ENCODE measurements at regions not wholly inside any gene's neighbourhood (a gene's known extent, or its start where the extent isn't known, plus 50 kb on each side); places are given as distances from the start of the nearest gene placed in this dataset.

GRCh38 chr6:153781306-153781705, 257.7 kb upstream of the OPRM1 start:
- Histone ChIP-seq H3K9me3 (ENCODE audit: control insufficient read depth in 2 of 2, insufficient read depth in 1 of 2, low read length in 1 of 2) (no peaks in the 10 kb centered on the region), H3K4me1 (ENCODE audit: control insufficient read depth in 2 of 2, insufficient read depth in 2 of 2, low read length in 2 of 2) (no peaks in the 10 kb centered on the region), H3K27ac (ENCODE audit: low read depth in 1 of 2, low read length in 1 of 2) (no peak overlapping the region), H3K36me3 (ENCODE audit: control insufficient read depth in 2 of 2, insufficient read depth in 2 of 2, low read length in 1 of 2) (no peaks in the 10 kb centered on the region), H3K4me3 (ENCODE audit: low read length in 2 of 2) (no peak overlapping the region), H3K27me3 (ENCODE audit: control insufficient read depth in 2 of 2, insufficient read depth in 1 of 2, low read length in 1 of 2) (no peaks in the 10 kb centered on the region)
- no peak for DNase-seq (ENCODE audit: low read depth in 6 of 9, low spot score in 9 of 9)
- WGBS = 86% methylated on average over 1 of the region's 1 CpG

GRCh38 chr6:153780011-153780410, 259.0 kb upstream of the OPRM1 start:
- Histone ChIP-seq H3K27me3 (ENCODE audit: control insufficient read depth in 2 of 2, insufficient read depth in 1 of 2, low read length in 1 of 2) (no peaks in the 10 kb centered on the region), H3K36me3 (ENCODE audit: control insufficient read depth in 2 of 2, insufficient read depth in 2 of 2, low read length in 1 of 2) (no peaks in the 10 kb centered on the region), H3K4me3 (ENCODE audit: low read length in 2 of 2) (no peak overlapping the region), H3K9me3 (ENCODE audit: control insufficient read depth in 2 of 2, insufficient read depth in 1 of 2, low read length in 1 of 2) (no peaks in the 10 kb centered on the region), H3K4me1 (ENCODE audit: control insufficient read depth in 2 of 2, insufficient read depth in 2 of 2, low read length in 2 of 2) (no peaks in the 10 kb centered on the region), H3K27ac (ENCODE audit: low read depth in 1 of 2, low read length in 1 of 2) (no peak overlapping the region)
- WGBS = 97% methylated on average over 1 of the region's 1 CpG
- DNase-seq (ENCODE audit: low read depth in 6 of 9, low spot score in 9 of 9) = no peak

- no peaks in the 10 kb centered on the region for H3K9me3 ChIP-seq (ENCODE audit: control insufficient read depth in 2 of 2, insufficient read depth in 1 of 2, low read length in 1 of 2)
- no peaks in the 10 kb centered on the region for H3K27me3 ChIP-seq (ENCODE audit: control insufficient read depth in 2 of 2, insufficient read depth in 1 of 2, low read length in 1 of 2)
- WGBS = 88% methylated on average over 2 of the region's 2 CpGs
- no peak for DNase-seq (ENCODE audit: low read depth in 6 of 9, low spot score in 9 of 9)
- no peaks in the 10 kb centered on the region for H3K36me3 ChIP-seq (ENCODE audit: control insufficient read depth in 2 of 2, insufficient read depth in 2 of 2, low read length in 1 of 2)
- H3K27ac ChIP-seq (ENCODE audit: low read depth in 1 of 2, low read length in 1 of 2) = no peak overlapping the region
- no peaks in the 10 kb centered on the region for H3K4me1 ChIP-seq (ENCODE audit: control insufficient read depth in 2 of 2, insufficient read depth in 2 of 2, low read length in 2 of 2)
- H3K4me3 ChIP-seq (ENCODE audit: low read length in 2 of 2) = no peak overlapping the region
Measured at GRCh38 chr6:153778216-153778615, 260.8 kb upstream of the OPRM1 start.

- no peaks in the 10 kb centered on the region for H3K4me1 ChIP-seq (ENCODE audit: control insufficient read depth in 2 of 2, insufficient read depth in 2 of 2, low read length in 2 of 2)
- no peak for DNase-seq (ENCODE audit: low read depth in 6 of 9, low spot score in 9 of 9)
- no peaks in the 10 kb centered on the region for H3K36me3 ChIP-seq (ENCODE audit: control insufficient read depth in 2 of 2, insufficient read depth in 2 of 2, low read length in 1 of 2)
- no peak overlapping the region for H3K27ac ChIP-seq (ENCODE audit: low read depth in 1 of 2, low read length in 1 of 2)
- H3K9me3 ChIP-seq (ENCODE audit: control insufficient read depth in 2 of 2, insufficient read depth in 1 of 2, low read length in 1 of 2) = no peaks in the 10 kb centered on the region
- no peaks in the 10 kb centered on the region for H3K27me3 ChIP-seq (ENCODE audit: control insufficient read depth in 2 of 2, insufficient read depth in 1 of 2, low read length in 1 of 2)
- H3K4me3 ChIP-seq (ENCODE audit: low read length in 2 of 2) = no peak overlapping the region
Measured at GRCh38 chr6:153771577-153771976, 267.5 kb upstream of the OPRM1 start.

GRCh38 chr6:153767127-153767526, 271.9 kb upstream of the OPRM1 start:
- Histone ChIP-seq H3K9me3 (ENCODE audit: control insufficient read depth in 2 of 2, insufficient read depth in 1 of 2, low read length in 1 of 2) (no peaks in the 10 kb centered on the region), H3K4me3 (ENCODE audit: low read length in 2 of 2) (no peak overlapping the region), H3K27me3 (ENCODE audit: control insufficient read depth in 2 of 2, insufficient read depth in 1 of 2, low read length in 1 of 2) (no peaks in the 10 kb centered on the region), H3K4me1 (ENCODE audit: control insufficient read depth in 2 of 2, insufficient read depth in 2 of 2, low read length in 2 of 2) (no peaks in the 10 kb centered on the region), H3K27ac (ENCODE audit: low read depth in 1 of 2, low read length in 1 of 2) (no peak overlapping the region), H3K36me3 (ENCODE audit: control insufficient read depth in 2 of 2, insufficient read depth in 2 of 2, low read length in 1 of 2) (no peaks in the 10 kb centered on the region)
- no peak for DNase-seq (ENCODE audit: low read depth in 6 of 9, low spot score in 9 of 9)
- WGBS = 90% methylated on average over 5 of the region's 5 CpGs

- no peak overlapping the region for H3K27ac ChIP-seq (ENCODE audit: low read depth in 1 of 2, low read length in 1 of 2)
- no peaks in the 10 kb centered on the region for H3K9me3 ChIP-seq (ENCODE audit: control insufficient read depth in 2 of 2, insufficient read depth in 1 of 2, low read length in 1 of 2)
- no peaks in the 10 kb centered on the region for H3K4me1 ChIP-seq (ENCODE audit: control insufficient read depth in 2 of 2, insufficient read depth in 2 of 2, low read length in 2 of 2)
- H3K27me3 ChIP-seq (ENCODE audit: control insufficient read depth in 2 of 2, insufficient read depth in 1 of 2, low read length in 1 of 2) = no peaks in the 10 kb centered on the region
- no peaks in the 10 kb centered on the region for H3K36me3 ChIP-seq (ENCODE audit: control insufficient read depth in 2 of 2, insufficient read depth in 2 of 2, low read length in 1 of 2)
- no peak for DNase-seq (ENCODE audit: low read depth in 6 of 9, low spot score in 9 of 9)
- 93% methylated on average over 2 of the region's 2 CpGs for WGBS
- no peak overlapping the region for H3K4me3 ChIP-seq (ENCODE audit: low read length in 2 of 2)
Measured at GRCh38 chr6:153758516-153758915, 280.5 kb upstream of the OPRM1 start.

- 74% methylated on average over 5 of the region's 5 CpGs for WGBS
- DNase-seq (ENCODE audit: low read depth in 6 of 9, low spot score in 9 of 9) = no peak
- Histone ChIP-seq H3K4me1 (ENCODE audit: control insufficient read depth in 2 of 2, insufficient read depth in 2 of 2, low read length in 2 of 2) (no peaks in the 10 kb centered on the region), H3K27me3 (ENCODE audit: control insufficient read depth in 2 of 2, insufficient read depth in 1 of 2, low read length in 1 of 2) (no peaks in the 10 kb centered on the region), H3K4me3 (ENCODE audit: low read length in 2 of 2) (no peak overlapping the region), H3K9me3 (ENCODE audit: control insufficient read depth in 2 of 2, insufficient read depth in 1 of 2, low read length in 1 of 2) (peaks cover 1 to 10% of the 10 kb centered on the region in 2 donors), H3K27ac (ENCODE audit: low read depth in 1 of 2, low read length in 1 of 2) (no peak overlapping the region), H3K36me3 (ENCODE audit: control insufficient read depth in 2 of 2, insufficient read depth in 2 of 2, low read length in 1 of 2) (no peaks in the 10 kb centered on the region)
Measured at GRCh38 chr6:153735761-153736160, 303.3 kb upstream of the OPRM1 start.

GRCh38 chr6:153729189-153729588, 309.9 kb upstream of the OPRM1 start:
- no peak overlapping the region for H3K27ac ChIP-seq (ENCODE audit: low read depth in 1 of 2, low read length in 1 of 2)
- H3K36me3 ChIP-seq (ENCODE audit: control insufficient read depth in 2 of 2, insufficient read depth in 2 of 2, low read length in 1 of 2) = no peaks in the 10 kb centered on the region
- H3K9me3 ChIP-seq (ENCODE audit: control insufficient read depth in 2 of 2, insufficient read depth in 1 of 2, low read length in 1 of 2) = no peaks in the 10 kb centered on the region
- no peaks in the 10 kb centered on the region for H3K27me3 ChIP-seq (ENCODE audit: control insufficient read depth in 2 of 2, insufficient read depth in 1 of 2, low read length in 1 of 2)
- DNase-seq (ENCODE audit: low read depth in 6 of 9, low spot score in 9 of 9) = no peak
- H3K4me1 ChIP-seq (ENCODE audit: control insufficient read depth in 2 of 2, insufficient read depth in 2 of 2, low read length in 2 of 2) = no peaks in the 10 kb centered on the region
- 42% methylated on average over 2 of the region's 2 CpGs for WGBS
- H3K4me3 ChIP-seq (ENCODE audit: low read length in 2 of 2) = no peak overlapping the region

- 61% methylated on average over 1 of the region's 1 CpG for WGBS
- Histone ChIP-seq H3K27me3 (ENCODE audit: control insufficient read depth in 2 of 2, insufficient read depth in 1 of 2, low read length in 1 of 2) (no peaks in the 10 kb centered on the region), H3K27ac (ENCODE audit: low read depth in 1 of 2, low read length in 1 of 2) (no peak overlapping the region), H3K9me3 (ENCODE audit: control insufficient read depth in 2 of 2, insufficient read depth in 1 of 2, low read length in 1 of 2) (no peaks in the 10 kb centered on the region), H3K4me1 (ENCODE audit: control insufficient read depth in 2 of 2, insufficient read depth in 2 of 2, low read length in 2 of 2) (no peaks in the 10 kb centered on the region), H3K4me3 (ENCODE audit: low read length in 2 of 2) (no peak overlapping the region), H3K36me3 (ENCODE audit: control insufficient read depth in 2 of 2, insufficient read depth in 2 of 2, low read length in 1 of 2) (no peaks in the 10 kb centered on the region)
- DNase-seq (ENCODE audit: low read depth in 6 of 9, low spot score in 9 of 9) = no peak
Measured at GRCh38 chr6:153727885-153728284, 311.2 kb upstream of the OPRM1 start.

- Histone ChIP-seq H3K36me3 (ENCODE audit: control insufficient read depth in 2 of 2, insufficient read depth in 2 of 2, low read length in 1 of 2) (no peaks in the 10 kb centered on the region), H3K27me3 (ENCODE audit: control insufficient read depth in 2 of 2, insufficient read depth in 1 of 2, low read length in 1 of 2) (no peaks in the 10 kb centered on the region), H3K9me3 (ENCODE audit: control insufficient read depth in 2 of 2, insufficient read depth in 1 of 2, low read length in 1 of 2) (no peaks in the 10 kb centered on the region), H3K4me3 (ENCODE audit: low read length in 2 of 2) (no peak overlapping the region), H3K27ac (ENCODE audit: low read depth in 1 of 2, low read length in 1 of 2) (no peak overlapping the region), H3K4me1 (ENCODE audit: control insufficient read depth in 2 of 2, insufficient read depth in 2 of 2, low read length in 2 of 2) (no peaks in the 10 kb centered on the region)
- DNase-seq (ENCODE audit: low read depth in 6 of 9, low spot score in 9 of 9) = no peak
- WGBS = 35% methylated on average over 3 of the region's 3 CpGs
Measured at GRCh38 chr6:153725456-153725855, 313.6 kb upstream of the OPRM1 start.

Measured in thymus (tissue), 11 donors.